GM21723 (cell line): ENCODE measurements at regions not wholly inside any gene's neighbourhood (a gene's known extent, or its start where the extent isn't known, plus 50 kb on each side); places are given as distances from the start of the nearest gene placed in this dataset.

ENCODE experiments used
- ATAC-seq: cut with Tn5 transposase; IDR thresholded peaks from one replicate; pipeline ENCODE4 v1.9.1; 2021; ENCODE audit warnings: mild to moderate bottlenecking, moderate library complexity; ENCODE audit not compliant: unreplicated experiment

DNA sequence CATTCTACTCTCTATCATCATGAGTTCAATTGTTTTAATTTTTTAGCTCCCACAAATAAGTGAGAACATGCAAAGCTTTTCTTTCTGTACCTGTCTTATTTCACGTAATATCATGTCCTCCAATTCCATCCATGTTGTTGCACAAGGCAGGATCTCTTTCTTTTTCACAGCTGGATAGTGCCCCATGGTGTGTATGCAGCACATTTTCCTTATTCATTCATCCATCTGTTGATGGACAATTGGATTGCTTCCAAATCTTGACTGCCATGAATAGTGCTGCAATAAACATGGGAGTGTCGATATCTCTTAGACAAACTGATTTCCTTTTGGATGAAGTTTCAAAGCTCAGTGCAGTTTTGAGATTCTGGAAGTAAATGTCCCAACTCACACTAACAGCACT is 326.9 kb downstream of the FGF9 start:
- ATAC-seq, result no peak

- ATAC-seq, result no peak
These were observed 327.6 kb downstream of the FGF9 start for GRCh38 chr13:21998279-21998990.

GRCh38 chr13:21999666-22000065 is 328.8 kb downstream of the FGF9 start:
- ATAC-seq, result no peak

- no peak for ATAC-seq
These were observed 329.3 kb downstream of the FGF9 start for GRCh38 chr13:22000191-22000590.

DNA sequence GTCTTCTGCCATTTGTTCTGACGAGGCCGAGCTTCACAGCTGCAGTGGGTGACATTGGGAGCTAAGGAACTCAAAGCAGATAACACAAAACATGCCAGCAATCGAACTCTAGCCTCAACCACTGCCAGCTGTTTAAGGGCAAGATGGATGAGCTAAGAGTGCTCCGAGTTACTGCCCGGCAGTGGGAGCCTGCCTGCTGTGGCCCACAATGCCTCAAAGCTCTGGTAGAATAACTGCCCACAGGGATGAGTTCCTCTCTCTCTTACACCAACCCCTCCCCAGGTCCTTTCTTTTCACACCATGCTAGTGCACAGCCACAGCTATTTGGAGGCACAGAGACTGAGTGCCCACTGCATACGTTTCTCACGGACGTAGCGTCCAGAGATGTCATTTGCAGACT is 330.5 kb downstream of the FGF9 start:
- ATAC-seq, result no peak

DNA sequence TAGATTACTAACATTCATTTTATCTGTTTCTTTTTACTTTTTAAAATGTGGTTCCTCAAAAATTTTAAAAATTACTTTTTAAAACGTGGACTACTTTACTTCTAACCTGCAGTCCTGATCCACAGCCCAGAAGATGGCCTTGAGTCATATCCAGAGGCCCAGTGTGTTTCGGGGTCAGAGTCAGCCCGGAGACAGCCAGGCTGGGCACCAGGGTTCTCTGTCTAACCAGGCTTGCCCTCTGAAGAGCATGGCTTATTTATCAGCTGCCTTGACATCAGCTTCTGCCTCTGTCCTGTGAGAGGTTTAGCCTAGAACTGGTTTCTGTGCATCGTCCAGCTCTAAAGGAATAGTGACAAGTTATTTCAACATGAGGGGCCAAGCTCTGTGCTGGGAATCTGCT is 332.0 kb downstream of the FGF9 start:
- no peak for ATAC-seq

DNA sequence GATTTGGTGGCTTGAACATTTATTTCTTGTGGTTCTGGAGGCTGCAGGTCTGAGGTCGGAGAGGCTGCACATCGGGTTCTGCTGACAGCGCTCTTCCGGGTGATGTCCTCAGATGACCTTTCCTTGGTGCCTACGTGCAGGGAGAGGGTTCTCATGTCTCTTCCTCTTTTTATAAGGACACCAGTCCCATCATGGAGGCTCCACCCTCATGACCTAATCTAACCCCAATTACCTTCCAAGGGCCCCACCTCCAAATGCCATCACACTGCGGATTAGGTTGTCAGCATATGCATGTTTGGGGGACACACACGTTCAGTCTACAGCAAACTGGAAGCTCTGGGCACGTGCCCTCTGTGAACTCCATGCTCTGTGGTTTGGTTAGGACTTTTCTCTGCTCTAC is 338.6 kb downstream of the FGF9 start:
- ATAC-seq, result no peak

GRCh38 chr13:22009937-22010336 is 339.1 kb downstream of the FGF9 start:
- no peak for ATAC-seq

- no peak for ATAC-seq
These were observed 341.8 kb downstream of the FGF9 start for GRCh38 chr13:22012686-22013085.

DNA sequence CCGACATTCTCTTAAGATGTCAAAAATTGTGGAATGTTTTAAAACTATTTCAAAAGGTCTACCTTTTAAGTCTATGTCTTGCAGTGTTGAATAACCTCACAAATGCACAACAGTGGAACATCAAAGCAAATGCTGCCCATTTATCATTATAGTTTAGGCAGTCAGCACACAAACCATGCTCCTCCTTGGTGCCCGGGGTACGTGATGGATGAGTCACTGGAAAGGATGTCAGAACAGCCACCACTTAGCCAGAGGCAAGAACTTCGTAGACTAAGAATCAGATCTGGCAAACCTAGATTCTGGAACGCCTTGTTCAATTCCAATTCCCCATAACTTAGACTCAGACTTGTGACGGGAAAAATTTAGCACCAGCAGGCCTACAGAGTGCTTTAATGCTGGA is 343.6 kb downstream of the FGF9 start:
- no peak for ATAC-seq

GRCh38 chr13:22017226-22017625 is 346.4 kb downstream of the FGF9 start:
- peak; percentile 94 for ATAC-seq

DNA sequence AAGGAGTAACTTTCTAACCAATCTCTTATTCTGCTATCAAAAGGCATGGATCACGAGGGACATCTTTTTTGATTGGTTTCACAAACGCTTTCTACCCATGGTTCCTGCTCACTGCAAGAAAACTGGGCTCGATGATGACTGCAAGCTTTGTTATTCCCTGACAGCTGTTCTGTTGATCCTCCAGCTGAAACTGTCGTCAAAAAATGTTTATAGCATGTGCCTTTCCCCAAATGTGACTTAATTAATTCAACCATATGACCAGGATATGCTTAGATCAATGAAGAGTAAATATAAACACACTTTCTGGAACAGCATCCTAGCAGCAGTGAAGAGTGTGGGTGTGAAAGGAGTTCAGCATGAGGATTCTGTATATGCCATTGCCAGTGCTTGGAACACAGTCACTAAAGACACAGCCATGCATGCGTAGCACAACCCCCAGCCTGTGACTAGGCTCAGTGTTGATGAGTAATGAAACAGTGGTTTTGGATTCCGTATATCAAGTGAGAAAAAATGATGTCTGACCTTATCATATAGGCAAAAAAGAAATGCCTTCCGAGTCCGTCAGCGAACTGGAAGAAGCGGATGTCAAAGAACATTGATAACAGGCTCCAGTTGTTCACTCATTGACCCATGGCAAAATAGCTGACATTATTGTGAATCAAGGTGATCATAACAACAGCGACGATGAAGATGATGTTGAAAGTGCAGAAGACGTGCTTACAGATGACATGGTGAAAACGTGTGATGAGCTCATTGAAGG is 347.4 kb downstream of the FGF9 start:
- no peak for ATAC-seq

DNA sequence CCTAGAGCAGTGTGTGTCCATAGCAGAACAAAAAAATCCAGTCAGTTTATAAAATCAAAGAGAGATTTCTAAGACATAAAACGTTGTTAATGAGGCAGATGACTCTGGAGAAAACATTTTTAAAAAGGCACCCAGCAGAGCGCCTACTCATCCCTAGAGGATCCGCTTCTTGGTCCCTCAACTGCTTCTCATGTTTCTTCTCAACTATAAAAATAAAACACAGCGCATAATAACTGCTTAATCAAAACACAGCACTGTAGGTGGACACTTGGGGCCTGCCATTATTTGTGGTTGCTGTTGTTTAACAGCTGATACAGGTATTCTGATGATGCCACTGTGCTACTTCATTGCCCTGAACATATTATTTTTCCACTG is 347.9 kb downstream of the FGF9 start:
- ATAC-seq, result no peak

DNA sequence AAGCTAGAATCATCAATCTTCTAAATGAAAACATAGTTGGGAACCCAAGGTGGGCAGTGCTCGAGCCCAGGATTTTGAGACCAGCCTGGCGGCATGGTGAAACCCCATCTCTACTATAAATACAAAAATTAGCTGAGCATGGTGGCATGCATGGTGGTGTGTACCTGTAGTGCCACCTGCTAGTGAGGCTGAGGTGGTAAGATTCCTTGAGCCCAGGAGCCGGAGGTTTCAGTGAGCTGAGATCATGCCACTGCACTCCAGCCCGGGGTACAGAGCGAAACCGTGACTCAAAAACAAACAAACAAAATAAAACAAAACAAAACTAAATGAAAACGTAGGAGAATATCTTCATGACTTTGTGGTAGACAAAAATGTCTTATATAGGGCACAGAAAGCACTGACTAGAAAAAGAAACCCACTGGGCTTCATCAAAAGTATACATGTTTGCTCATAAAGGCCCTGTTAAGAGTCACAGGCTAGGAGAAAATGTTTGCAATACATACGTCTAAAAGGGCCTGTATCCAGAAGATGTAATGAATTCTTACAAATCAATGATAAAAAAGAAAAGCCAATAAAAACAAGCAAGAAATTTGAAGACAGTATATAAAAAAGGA is 353.6 kb downstream of the FGF9 start:
- ATAC-seq, result no peak

- no peak for ATAC-seq
These were observed 356.7 kb downstream of the FGF9 start for GRCh38 chr13:22027566-22027965.

- ATAC-seq, result no peak
These were observed 358.0 kb downstream of the FGF9 start for GRCh38 chr13:22028831-22029230.

DNA sequence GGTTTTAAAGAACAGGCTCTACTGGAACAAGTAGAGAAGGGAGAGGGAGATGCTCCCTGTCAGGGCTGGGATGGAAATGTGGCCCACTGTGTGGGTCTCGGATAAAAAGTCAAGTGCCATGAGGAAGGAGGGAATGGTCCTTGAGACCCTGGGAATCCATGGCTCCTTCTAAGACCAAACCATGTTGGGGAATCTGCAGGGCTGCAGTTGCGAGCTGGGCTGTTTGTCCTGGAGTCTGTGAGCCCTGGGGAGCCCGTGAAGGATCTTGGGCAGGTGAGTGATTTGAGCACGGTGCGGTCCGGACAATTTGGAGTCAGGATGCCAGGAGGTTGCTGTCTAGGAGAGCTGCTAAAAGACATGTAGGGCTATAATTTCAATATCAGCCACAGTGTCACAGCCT is 359.4 kb downstream of the FGF9 start:
- ATAC-seq, result no peak

- ATAC-seq, result no peak
These were observed 360.9 kb downstream of the FGF9 start for GRCh38 chr13:22031702-22032286.

GRCh38 chr13:22032905-22033304 is 362.0 kb downstream of the FGF9 start:
- no peak for ATAC-seq

DNA sequence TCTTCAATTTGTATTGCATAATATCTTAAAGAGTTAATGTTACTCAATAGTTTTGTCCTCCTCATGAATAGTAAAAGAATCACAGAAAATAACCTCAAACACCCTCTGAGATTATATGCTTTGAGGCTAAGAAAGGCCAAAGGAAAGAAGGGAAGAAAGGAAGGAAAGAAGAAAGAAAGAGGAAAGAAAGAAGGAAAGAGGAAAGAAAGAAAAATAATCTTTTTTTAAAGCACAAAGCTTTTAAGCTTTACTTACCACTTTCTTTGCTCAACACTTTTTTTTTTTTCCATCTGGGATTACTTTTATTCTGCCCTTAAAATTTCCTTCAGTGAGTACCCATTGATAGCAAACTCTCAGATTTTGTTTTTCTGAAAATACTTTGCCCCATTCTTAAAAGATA is 369.1 kb downstream of the FGF9 start:
- no peak for ATAC-seq

DNA sequence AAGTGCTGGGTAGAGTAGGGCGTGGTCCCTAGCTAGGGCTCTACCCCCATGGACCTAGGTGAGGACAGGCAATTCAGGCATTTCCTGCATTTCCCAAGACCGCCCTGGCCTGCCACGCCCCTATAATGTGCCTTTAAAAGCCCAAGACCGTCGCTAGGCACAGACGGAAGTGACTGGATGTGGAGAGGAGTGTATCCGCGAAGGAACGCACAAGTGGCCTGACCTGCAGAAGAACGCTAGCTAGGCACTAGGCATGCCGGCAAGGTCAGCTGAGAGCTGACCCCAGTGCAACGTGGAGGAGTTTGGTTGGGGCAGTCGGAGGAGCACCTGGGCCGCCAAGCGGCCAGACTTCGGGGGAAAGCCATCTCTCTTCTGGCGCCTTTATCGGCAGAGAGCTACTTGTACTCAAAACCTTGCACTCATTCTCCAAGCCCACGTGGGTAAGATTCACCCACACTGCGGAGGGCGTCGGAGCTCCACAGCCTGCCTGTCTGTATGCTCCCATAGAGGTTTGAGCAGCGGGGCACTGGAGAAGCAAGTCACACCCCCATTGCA is 370.0 kb downstream of the FGF9 start:
- no peak for ATAC-seq

GRCh38 chr13:22041741-22042140 is 370.9 kb downstream of the FGF9 start:
- ATAC-seq, result no peak
